Tibial nerve (tissue), 4 donors: ENCODE measurements at regions not wholly inside any gene's neighbourhood (a gene's known extent, or its start where the extent isn't known, plus 50 kb on each side); places are given as distances from the start of the nearest gene placed in this dataset.

Experiments used
- DNase-seq, 2 donors: peaks; one replicate each; pipeline ENCODE4 v3.0.0-alpha.2; 2019; ENCODE audit warnings: low spot score in 2 of 2
- H3K27ac ChIP-seq, 4 donors: fragments of 200-600 bp; sonication (generic) in 3 of 4; one replicate each; pipeline ENCODE4 v1.5.1; 2017 to 2019; ENCODE audit warnings: mild to moderate bottlenecking in 1 of 4
- H3K27me3 ChIP-seq, 2 donors: fragments of 200-600 bp; sonication (generic) in 1 of 2; one replicate each; pipeline versions ENCODE4 v1.5.1 to v1.6.0; 2017 to 2019
- H3K36me3 ChIP-seq, 3 donors: fragments of 200-600 bp; sonication (generic); one replicate each; pipeline ENCODE4 v1.5.1; 2018 to 2019
- H3K4me1 ChIP-seq, 4 donors: fragments of 200-600 bp; sonication (generic) in 3 of 4; one replicate each; pipeline ENCODE4 v1.5.1; 2017 to 2019
- H3K4me3 ChIP-seq, 4 donors: fragments of 200-600 bp; sonication (generic) in 3 of 4; one replicate each; pipeline ENCODE4 v1.5.1; 2017 to 2019; ENCODE audit warnings: mild to moderate bottlenecking in 1 of 4, moderate library complexity in 1 of 4
- H3K9me3 ChIP-seq, 4 donors: fragments of 200-600 bp; sonication (generic) in 3 of 4; one replicate each; pipeline ENCODE4 v1.5.1; 2017 to 2019
- EP300 ChIP-seq, 2 donors: sonication (generic); formaldehyde crosslinking; IDR thresholded peaks; one replicate each; pipeline ENCODE4 v1.6.1; 2017; ENCODE audit warnings: antibody characterized with exemption in 2 of 2, mild to moderate bottlenecking in 1 of 2
- POLR2A ChIP-seq, 2 donors: fragments of 450-650 bp; IDR thresholded peaks; one replicate each; pipeline ENCODE4 v1.6.1; 2017; ENCODE audit warnings: antibody characterized with exemption in 2 of 2, mild to moderate bottlenecking in 2 of 2, moderate library complexity in 2 of 2
- WGBS, 2 donors: methylation state at CpG; one replicate each; pipeline ENCODE4 v1.1.5; 2018; 5-methylcytosine and 5-hydroxymethylcytosine counted together
- TF ChIP-seq, protein P1 (sequence below), 5 experiments: fragments of 200-600 bp in 3 of 5; fragments of 450-650 bp in 2 of 5; sonication (generic) in 3 of 5; IDR thresholded peaks; one replicate each; pipeline ENCODE4 v1.5.1; 2016 to 2019; ENCODE audit warnings: antibody characterized with exemption in 5 of 5, mild to moderate bottlenecking in 3 of 5, moderate library complexity in 2 of 5

DNA sequence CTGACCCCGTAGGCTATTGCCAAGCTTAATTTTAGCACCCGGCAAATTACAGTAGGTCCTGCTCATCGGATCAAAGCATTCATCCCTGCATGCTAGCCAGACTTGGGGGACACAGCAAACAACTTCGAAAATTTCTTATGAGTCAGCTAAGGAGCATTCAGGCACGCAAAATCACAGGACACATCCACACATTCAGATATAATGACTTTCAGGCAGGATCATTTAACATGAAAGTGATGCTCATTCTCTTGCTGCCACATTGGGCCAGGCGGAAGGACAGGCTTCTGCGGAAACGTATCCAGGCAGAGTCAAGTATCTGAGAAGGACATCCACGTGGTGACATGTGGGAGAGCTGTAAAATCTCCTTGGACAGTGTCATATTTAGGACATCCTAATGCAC lies 474.0 kb upstream of the NRP1 start:
- no peaks in the 10 kb centered on the region for H3K4me1 ChIP-seq
- no peak overlapping the region for H3K4me3 ChIP-seq
- H3K36me3 ChIP-seq = no peaks in the 10 kb centered on the region
- 82 to 90% methylated on average over 9 of the region's 9 CpGs for WGBS, 2 donors
- H3K27ac ChIP-seq = no peak overlapping the region
- no peak for DNase-seq
- H3K27me3 ChIP-seq = no peaks in the 10 kb centered on the region
- TF ChIP-seq POLR2A (IDR thresholded peaks at IDR 0.05) = no peak
- TF ChIP-seq, protein P1, sequence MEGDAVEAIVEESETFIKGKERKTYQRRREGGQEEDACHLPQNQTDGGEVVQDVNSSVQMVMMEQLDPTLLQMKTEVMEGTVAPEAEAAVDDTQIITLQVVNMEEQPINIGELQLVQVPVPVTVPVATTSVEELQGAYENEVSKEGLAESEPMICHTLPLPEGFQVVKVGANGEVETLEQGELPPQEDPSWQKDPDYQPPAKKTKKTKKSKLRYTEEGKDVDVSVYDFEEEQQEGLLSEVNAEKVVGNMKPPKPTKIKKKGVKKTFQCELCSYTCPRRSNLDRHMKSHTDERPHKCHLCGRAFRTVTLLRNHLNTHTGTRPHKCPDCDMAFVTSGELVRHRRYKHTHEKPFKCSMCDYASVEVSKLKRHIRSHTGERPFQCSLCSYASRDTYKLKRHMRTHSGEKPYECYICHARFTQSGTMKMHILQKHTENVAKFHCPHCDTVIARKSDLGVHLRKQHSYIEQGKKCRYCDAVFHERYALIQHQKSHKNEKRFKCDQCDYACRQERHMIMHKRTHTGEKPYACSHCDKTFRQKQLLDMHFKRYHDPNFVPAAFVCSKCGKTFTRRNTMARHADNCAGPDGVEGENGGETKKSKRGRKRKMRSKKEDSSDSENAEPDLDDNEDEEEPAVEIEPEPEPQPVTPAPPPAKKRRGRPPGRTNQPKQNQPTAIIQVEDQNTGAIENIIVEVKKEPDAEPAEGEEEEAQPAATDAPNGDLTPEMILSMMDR (IDR thresholded peaks at IDR 0.05) = no peak
- no peak for TF ChIP-seq EP300 (IDR thresholded peaks at IDR 0.05)
- H3K9me3 ChIP-seq = no peaks in the 10 kb centered on the region

DNA sequence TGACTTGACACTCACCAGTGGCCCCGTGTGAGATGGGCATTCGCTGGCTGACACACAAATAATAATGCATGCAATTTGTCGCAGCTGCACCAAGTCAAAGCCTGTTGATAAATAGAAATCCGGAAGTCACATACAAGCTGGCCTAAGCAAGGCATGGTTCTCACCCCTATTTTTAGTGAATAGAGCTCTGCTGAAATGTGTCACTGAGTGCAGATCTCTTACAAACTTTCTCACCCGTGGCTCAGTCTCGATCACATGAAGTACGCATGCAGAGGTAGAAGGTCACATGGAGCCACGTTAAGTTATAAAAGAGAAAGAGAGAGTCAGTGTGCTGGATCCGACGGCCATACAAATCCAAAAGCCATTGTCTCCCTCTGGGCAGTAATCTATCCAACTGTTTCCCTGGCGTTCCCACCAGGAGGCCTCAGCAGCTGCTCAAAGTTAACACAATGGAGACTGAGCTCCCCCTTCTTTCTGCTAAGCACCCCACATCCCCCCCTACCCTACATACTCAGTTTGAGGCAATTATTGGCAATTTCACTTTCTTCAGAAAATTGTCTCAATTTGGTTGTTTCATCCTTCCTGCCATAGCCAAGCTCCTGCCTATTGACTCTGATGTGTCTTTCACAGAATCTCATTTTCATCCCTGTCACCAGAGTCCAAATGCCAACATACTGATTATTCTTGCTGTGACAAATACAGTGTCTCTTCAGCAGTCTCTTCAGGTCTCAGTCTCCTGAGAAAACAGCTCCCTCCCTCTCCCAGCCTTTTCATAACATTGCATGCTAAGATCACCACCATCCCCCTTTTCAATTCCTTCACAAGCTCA lies 473.3 kb upstream of the NRP1 start:
- TF ChIP-seq POLR2A (IDR thresholded peaks at IDR 0.05) = no peak
- no peak for TF ChIP-seq EP300 (IDR thresholded peaks at IDR 0.05)
- TF ChIP-seq, protein P1 (IDR thresholded peaks at IDR 0.05) = no peak
- Histone ChIP-seq H3K9me3 (no peaks in the 10 kb centered on the region), H3K4me1 (no peaks in the 10 kb centered on the region), H3K4me3 (no peak overlapping the region), H3K36me3 (no peaks in the 10 kb centered on the region), H3K27me3 (no peaks in the 10 kb centered on the region), H3K27ac (no peak overlapping the region)
- 68 to 75% methylated on average over 11 of the region's 11 CpGs for WGBS, 2 donors
- no peak for DNase-seq

DNA sequence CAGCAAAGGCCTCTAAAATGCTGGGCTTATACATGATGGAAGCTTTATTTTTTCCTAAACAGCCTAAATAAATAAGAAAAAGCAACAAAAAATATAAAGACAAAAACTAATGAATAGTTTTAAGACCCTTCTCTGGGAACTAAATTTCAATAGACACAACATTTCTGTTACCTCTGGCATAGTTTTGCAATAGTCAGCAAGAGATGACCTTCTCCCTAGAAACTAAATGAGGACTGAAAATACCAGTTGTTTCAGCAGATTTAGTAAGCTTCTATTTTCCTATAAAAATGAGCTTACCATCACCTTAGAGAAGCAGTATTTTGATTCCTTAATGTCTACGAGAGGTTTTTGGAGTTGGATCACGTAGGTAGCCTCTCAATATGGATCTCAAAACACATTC lies 471.4 kb upstream of the NRP1 start:
- no peaks in the 10 kb centered on the region for H3K9me3 ChIP-seq
- H3K4me3 ChIP-seq = no peak overlapping the region
- H3K4me1 ChIP-seq = no peaks in the 10 kb centered on the region
- TF ChIP-seq, protein P1 (IDR thresholded peaks at IDR 0.05) = no peak
- TF ChIP-seq POLR2A (IDR thresholded peaks at IDR 0.05) (no peak), EP300 (IDR thresholded peaks at IDR 0.05) (no peak)
- no peaks in the 10 kb centered on the region for H3K36me3 ChIP-seq
- no peak for DNase-seq
- no peak overlapping the region for H3K27ac ChIP-seq
- WGBS, 2 donors = 94 to 96% methylated on average over 2 of the region's 2 CpGs
- no peaks in the 10 kb centered on the region for H3K27me3 ChIP-seq

DNA sequence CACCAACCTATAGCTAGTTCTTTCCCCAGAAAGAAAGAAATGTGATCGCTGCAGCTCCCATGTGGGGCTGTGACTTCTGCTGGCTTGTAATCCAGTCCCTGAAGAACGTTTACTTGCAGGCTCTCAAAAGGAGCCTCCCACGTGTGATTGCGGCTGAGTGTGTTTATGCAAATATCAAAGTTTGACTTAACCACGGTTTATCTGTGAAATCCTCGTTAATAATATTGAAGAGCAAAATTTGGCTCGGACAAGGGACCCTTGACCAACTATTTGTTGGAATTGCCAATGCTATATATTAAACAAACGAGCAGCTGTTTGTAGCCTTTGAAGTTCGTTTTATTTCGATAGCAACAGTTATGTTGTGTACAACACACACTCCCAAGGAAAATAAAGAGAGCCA lies 470.1 kb upstream of the NRP1 start:
- no peak for TF ChIP-seq EP300 (IDR thresholded peaks at IDR 0.05)
- no peaks in the 10 kb centered on the region for H3K27me3 ChIP-seq
- no peak for DNase-seq

DNA sequence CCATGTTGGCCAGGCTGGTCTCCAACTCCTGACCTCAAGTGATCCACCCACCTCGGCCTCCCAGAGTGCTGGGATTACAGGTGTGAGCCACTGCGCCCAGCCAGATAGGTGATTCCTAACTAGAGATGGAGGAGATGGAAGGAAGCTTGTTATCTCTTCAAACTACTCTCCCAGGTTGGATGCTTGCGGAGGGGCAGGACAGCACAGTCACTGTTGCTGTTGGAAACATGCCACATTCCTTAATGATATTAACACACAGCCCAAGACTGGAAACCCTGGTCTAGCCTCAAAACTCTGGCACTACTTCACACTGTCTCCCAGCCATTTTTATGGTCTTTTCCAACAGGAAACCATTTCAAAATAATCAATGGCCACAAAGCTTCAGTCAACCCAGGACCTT lies 468.8 kb upstream of the NRP1 start:
- no peaks in the 10 kb centered on the region for H3K9me3 ChIP-seq
- 92 to 94% methylated on average over 3 of the region's 3 CpGs for WGBS, 2 donors

More for the DNA sequence above, 470.1 kb upstream of the NRP1 start:
- Histone ChIP-seq H3K36me3 (no peaks in the 10 kb centered on the region), H3K27ac (no peak overlapping the region), H3K4me1 (no peaks in the 10 kb centered on the region), H3K4me3 (no peak overlapping the region), H3K9me3 (no peaks in the 10 kb centered on the region)
- WGBS, 2 donors = 75 to 83% methylated on average over 10 of the region's 10 CpGs

More for the DNA sequence above, 468.8 kb upstream of the NRP1 start:
- no peaks in the 10 kb centered on the region for H3K4me1 ChIP-seq
- no peak overlapping the region for H3K4me3 ChIP-seq
- no peaks in the 10 kb centered on the region for H3K27me3 ChIP-seq
- TF ChIP-seq POLR2A (IDR thresholded peaks at IDR 0.05) = no peak
- TF ChIP-seq, protein P1 (IDR thresholded peaks at IDR 0.05) = no peak
- no peak for TF ChIP-seq EP300 (IDR thresholded peaks at IDR 0.05)
- H3K36me3 ChIP-seq = no peaks in the 10 kb centered on the region
- H3K27ac ChIP-seq = no peak overlapping the region
- DNase-seq = no peak
